Body of pancreas (tissue), 4 donors: ENCODE measurements at regions not wholly inside any gene's neighbourhood (a gene's known extent, or its start where the extent isn't known, plus 50 kb on each side); places are given as distances from the start of the nearest gene placed in this dataset.
A peak's percentile ranks its signal among the peaks of the same experiment; 100 is the strongest.

ENCODE experiments used
- ATAC-seq: fragments of 150-250 bp; one replicate; pipeline ENCODE4 v1.9.1; 2016
- DNase-seq, 4 donors: peaks; one replicate each; pipeline ENCODE4 v3.0.0-alpha.2; 2019
- H3K27ac ChIP-seq, 4 donors: fragments of 200-600 bp; sonication (generic); 1 replicate in 3 of 4; 2 replicates in 1 of 4; pipeline versions ENCODE4 v1.5.1 to v1.6.1; 2016 to 2019; ENCODE audit warnings: mild to moderate bottlenecking in 1 of 4, mixed read lengths in 1 of 4, moderate library complexity in 1 of 4
- H3K27me3 ChIP-seq, 2 donors: fragments of 200-600 bp; sonication (generic); one replicate each; pipeline ENCODE4 v1.6.0; 2016; ENCODE audit warnings: mild to moderate bottlenecking in 1 of 2
- H3K36me3 ChIP-seq, 2 donors: fragments of 200-600 bp; sonication (generic); replicated peaks in 1 of 2; 2 replicates each; pipeline ENCODE4 v1.5.1; 2016; ENCODE audit warnings: low read depth in 2 of 2; ENCODE audit not compliant: insufficient read depth in 1 of 2
- H3K4me1 ChIP-seq: fragments of 200-600 bp; sonication (generic); one replicate; pipeline ENCODE4 v1.6.0; 2016
- H3K4me3 ChIP-seq, 2 donors: fragments of 200-600 bp; sonication (generic); 1 replicate in 1 of 2; 2 replicates in 1 of 2; pipeline ENCODE4 v1.5.1; 2016 to 2019
- H3K9me3 ChIP-seq, 3 donors: fragments of 200-600 bp; sonication (generic); 1 replicate in 2 of 3; 2 replicates in 1 of 3; pipeline ENCODE4 v1.5.1; 2016
- POLR2A ChIP-seq, 3 donors: fragments of 450-650 bp; IDR thresholded peaks; one replicate each; pipeline ENCODE4 v1.6.1; 2016; ENCODE audit warnings: antibody characterized with exemption in 3 of 3, mild to moderate bottlenecking in 2 of 3
- WGBS, 2 donors: methylation state at CpG; one replicate each; pipeline ENCODE4 v1.1.5; 2017; 5-methylcytosine and 5-hydroxymethylcytosine counted together
- intact Hi-C: fragments of 100-400 bp; cut with DNase I; formaldehyde crosslinking; loops from one replicate; pipeline ENCODE4 v1.15.1; 2023
- TF ChIP-seq, protein P1 (sequence below), 7 experiments: fragments of 450-650 bp in 4 of 7; fragments of 200-600 bp in 3 of 7; sonication (generic) in 3 of 7; IDR thresholded peaks; one replicate each; pipeline ENCODE4 v1.5.1; 2016 to 2019; ENCODE audit warnings: antibody characterized with exemption in 7 of 7

DNA sequence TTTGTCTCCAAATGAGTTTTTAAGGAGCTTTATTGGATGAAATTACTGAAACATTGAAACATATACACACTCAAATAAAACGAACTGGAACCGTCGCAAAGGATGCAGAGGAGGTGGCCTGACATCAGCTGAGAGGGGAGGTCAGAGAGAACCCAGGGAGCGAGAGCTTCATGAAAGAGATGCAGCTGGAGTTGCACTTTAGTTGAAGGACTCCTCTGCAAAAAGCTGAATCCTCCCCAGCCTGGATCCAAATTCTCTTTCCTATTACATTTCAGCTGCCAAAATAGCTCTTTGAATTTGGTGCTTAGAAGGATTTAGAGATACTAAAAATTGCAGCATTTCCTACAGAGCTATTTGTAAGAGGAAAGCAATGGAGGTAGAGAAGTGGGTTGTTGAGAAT, 140.0 kb upstream of the DPP6 start:
- ATAC-seq (no peak), DNase-seq (no peak)
- no peaks in the 10 kb centered on the region for H3K36me3 ChIP-seq
- H3K4me3 ChIP-seq = no peak overlapping the region
- no peak overlapping the region for H3K27ac ChIP-seq
- 42 to 48% methylated on average over 4 of the region's 4 CpGs for WGBS, 2 donors
- no peaks in the 10 kb centered on the region for H3K4me1 ChIP-seq
- H3K9me3 ChIP-seq = no peaks in the 10 kb centered on the region
- intact Hi-C loops = no loop called here
- H3K27me3 ChIP-seq = no peaks in the 10 kb centered on the region
- TF ChIP-seq POLR2A (IDR thresholded peaks at IDR 0.05) = no peak
- TF ChIP-seq, protein P1, sequence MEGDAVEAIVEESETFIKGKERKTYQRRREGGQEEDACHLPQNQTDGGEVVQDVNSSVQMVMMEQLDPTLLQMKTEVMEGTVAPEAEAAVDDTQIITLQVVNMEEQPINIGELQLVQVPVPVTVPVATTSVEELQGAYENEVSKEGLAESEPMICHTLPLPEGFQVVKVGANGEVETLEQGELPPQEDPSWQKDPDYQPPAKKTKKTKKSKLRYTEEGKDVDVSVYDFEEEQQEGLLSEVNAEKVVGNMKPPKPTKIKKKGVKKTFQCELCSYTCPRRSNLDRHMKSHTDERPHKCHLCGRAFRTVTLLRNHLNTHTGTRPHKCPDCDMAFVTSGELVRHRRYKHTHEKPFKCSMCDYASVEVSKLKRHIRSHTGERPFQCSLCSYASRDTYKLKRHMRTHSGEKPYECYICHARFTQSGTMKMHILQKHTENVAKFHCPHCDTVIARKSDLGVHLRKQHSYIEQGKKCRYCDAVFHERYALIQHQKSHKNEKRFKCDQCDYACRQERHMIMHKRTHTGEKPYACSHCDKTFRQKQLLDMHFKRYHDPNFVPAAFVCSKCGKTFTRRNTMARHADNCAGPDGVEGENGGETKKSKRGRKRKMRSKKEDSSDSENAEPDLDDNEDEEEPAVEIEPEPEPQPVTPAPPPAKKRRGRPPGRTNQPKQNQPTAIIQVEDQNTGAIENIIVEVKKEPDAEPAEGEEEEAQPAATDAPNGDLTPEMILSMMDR (IDR thresholded peaks at IDR 0.05) = no peak

DNA sequence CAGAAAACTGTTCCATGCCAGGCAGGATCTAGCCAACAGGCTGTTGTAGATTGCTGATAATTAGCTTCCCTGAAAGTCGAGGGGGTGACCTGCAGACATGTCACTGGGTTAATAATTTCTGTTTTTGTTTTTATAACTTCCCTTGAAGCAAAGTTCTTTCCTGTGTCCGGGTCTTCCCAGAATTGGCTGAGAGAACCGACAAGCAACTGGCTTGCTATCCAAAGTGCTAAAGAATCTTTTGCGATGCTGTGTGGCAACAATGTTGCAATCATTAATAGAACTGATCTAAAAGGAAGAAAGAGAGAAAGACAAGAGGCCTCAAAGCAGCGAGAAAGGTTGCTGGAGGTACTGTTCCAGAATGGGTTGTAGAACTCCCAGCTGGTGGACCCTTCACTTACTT, 132.1 kb upstream of the DPP6 start:
- TF ChIP-seq POLR2A (IDR thresholded peaks at IDR 0.05) = no peak
- TF ChIP-seq, protein P1 (IDR thresholded peaks at IDR 0.05) = no peak
- no peak overlapping the region for H3K27ac ChIP-seq
- no peaks in the 10 kb centered on the region for H3K4me1 ChIP-seq
- no peaks in the 10 kb centered on the region for H3K9me3 ChIP-seq
- no peak overlapping the region for H3K4me3 ChIP-seq
- no peaks in the 10 kb centered on the region for H3K36me3 ChIP-seq
- no peak for ATAC-seq
- WGBS, 2 donors = 46 to 51% methylated on average over 5 of the region's 5 CpGs
- no peak for DNase-seq
- H3K27me3 ChIP-seq = no peaks in the 10 kb centered on the region
- intact Hi-C loops = no loop called here

DNA sequence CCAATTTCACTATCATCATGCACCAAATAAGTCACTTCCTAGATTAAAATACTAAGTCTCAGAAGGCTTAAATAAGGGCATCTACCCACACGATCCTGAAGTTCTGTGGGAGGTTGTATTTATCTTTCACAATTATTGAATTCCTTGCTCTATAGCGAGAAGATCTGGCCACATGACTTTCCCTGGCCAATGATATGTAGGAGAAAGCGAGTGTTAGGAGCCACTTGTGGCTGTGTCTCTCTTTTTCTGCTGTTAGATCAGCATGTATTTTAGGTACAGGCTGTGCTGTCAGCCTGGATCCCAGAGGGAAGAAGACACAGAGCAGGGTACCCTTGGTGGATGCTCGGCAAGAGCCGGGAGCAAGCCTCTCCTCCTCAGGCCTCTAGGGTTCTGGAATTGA, 131.3 kb upstream of the DPP6 start:
- TF ChIP-seq, protein P1 (IDR thresholded peaks at IDR 0.05) = no peak
- no peak for TF ChIP-seq POLR2A (IDR thresholded peaks at IDR 0.05)
- no peak overlapping the region for H3K4me3 ChIP-seq
- no peak for ATAC-seq

DNA sequence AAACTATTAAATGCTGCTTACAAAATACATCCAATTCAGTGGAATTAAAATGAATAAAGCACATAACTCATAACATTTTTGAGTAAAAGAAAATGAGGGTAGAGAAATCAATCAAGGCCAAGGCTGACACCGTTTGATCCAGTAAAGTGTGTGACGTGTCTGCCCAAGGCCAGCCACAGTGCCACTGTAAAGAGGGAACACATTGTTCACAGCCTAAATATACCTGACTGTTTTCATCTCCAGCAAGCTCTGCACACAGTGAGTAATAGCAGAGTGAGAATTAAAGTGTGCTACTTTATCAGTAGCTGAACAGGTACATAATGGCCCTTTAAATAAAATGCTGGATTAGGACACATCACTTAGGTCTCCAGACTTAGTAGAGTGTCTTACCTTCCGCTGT, 130.8 kb upstream of the DPP6 start:
- intact Hi-C loops = no loop called here
- peak; percentile 24 for ATAC-seq
- WGBS, 2 donors = 36 to 39% methylated on average over 3 of the region's 3 CpGs
- H3K27me3 ChIP-seq = no peaks in the 10 kb centered on the region
- TF ChIP-seq POLR2A (IDR thresholded peaks at IDR 0.05) = no peak
- TF ChIP-seq, protein P1 (IDR thresholded peaks at IDR 0.05) = no peak
- no peaks in the 10 kb centered on the region for H3K36me3 ChIP-seq
- no peaks in the 10 kb centered on the region for H3K9me3 ChIP-seq
- no peak overlapping the region for H3K27ac ChIP-seq
- no peaks in the 10 kb centered on the region for H3K4me1 ChIP-seq
- no peak for DNase-seq
- no peak overlapping the region for H3K4me3 ChIP-seq

More for the DNA sequence above, 131.3 kb upstream of the DPP6 start:
- Histone ChIP-seq H3K27ac (no peak overlapping the region), H3K4me1 (no peaks in the 10 kb centered on the region), H3K9me3 (no peaks in the 10 kb centered on the region), H3K27me3 (no peaks in the 10 kb centered on the region), H3K36me3 (no peaks in the 10 kb centered on the region)
- 61 to 69% methylated on average over 5 of the region's 5 CpGs for WGBS, 2 donors
- DNase-seq = no peak
- intact Hi-C loops = no loop called here

DNA sequence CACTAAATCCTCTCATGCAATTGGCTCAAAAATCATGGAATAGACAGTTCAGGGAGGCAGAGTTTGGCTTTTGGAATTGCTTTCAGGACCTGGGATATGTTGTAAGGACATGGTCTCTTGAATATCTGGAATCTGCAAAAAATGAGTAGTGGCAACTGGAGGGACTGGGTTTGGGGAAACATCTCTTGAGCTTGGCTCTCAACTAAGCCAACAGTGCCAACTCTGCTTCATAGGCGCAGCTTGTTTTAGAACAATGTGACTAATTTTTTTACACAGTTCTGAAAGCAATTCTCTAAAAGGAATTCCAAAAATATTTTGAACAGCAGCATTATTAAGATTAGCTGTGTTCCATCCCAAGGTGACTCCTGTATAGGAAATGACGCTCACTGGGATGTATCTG, 121.5 kb upstream of the DPP6 start:
- DNase-seq (no peak), ATAC-seq (no peak)
- no peaks in the 10 kb centered on the region for H3K4me1 ChIP-seq
- H3K9me3 ChIP-seq = no peaks in the 10 kb centered on the region
- intact Hi-C loops = no loop called here
- 68 to 73% methylated on average over 2 of the region's 2 CpGs for WGBS, 2 donors
- H3K4me3 ChIP-seq = no peak overlapping the region
- H3K27me3 ChIP-seq = no peaks in the 10 kb centered on the region
- TF ChIP-seq, protein P1 (IDR thresholded peaks at IDR 0.05) = no peak
- TF ChIP-seq POLR2A (IDR thresholded peaks at IDR 0.05) = no peak
- no peak overlapping the region for H3K27ac ChIP-seq
- no peaks in the 10 kb centered on the region for H3K36me3 ChIP-seq
